ENCODE measurements at regions not wholly inside any gene's neighbourhood (a gene's known extent, or its start where the extent isn't known, plus 50 kb on each side); places are given as distances from the start of the nearest gene placed in this dataset.

- FAIRE-seq: no peak
- no peak for DNase-seq (ENCODE audit: insufficient read length, low spot score)
- no peak for TF ChIP-seq CTCF (IDR thresholded peaks at IDR 0.05; ENCODE audit: insufficient read depth, missing control alignments)
Measured at GRCh38 chr16:66278111-66278531, 88.4 kb upstream of the CDH5 start.

- TF ChIP-seq CTCF (IDR thresholded peaks at IDR 0.05; ENCODE audit: insufficient read depth, missing control alignments): no peak
- FAIRE-seq: no peak
Measured at GRCh38 chr16:66277311-66278070, 89.0 kb upstream of the CDH5 start.

GRCh38 chr16:66275775-66276428, 90.6 kb upstream of the CDH5 start:
- DNase-seq (ENCODE audit: insufficient read length, low spot score) (no peak), FAIRE-seq (no peak)
- TF ChIP-seq CTCF (IDR thresholded peaks at IDR 0.05; ENCODE audit: insufficient read depth, missing control alignments): peak; percentile 62

More at GRCh38 chr16:66277311-66278070, 89.0 kb upstream of the CDH5 start:
- DNase-seq (ENCODE audit: insufficient read length, low spot score): no peak

GRCh38 chr16:66274335-66275110, 92.0 kb upstream of the CDH5 start:
- TF ChIP-seq CTCF (IDR thresholded peaks at IDR 0.05; ENCODE audit: insufficient read depth, missing control alignments): peak; percentile 39
- no peak for FAIRE-seq
- DNase-seq (ENCODE audit: insufficient read length, low spot score): no peak

- TF ChIP-seq CTCF (IDR thresholded peaks at IDR 0.05; ENCODE audit: insufficient read depth, missing control alignments): peak; percentile 22
- FAIRE-seq: no peak
- no peak for DNase-seq (ENCODE audit: insufficient read length, low spot score)
Measured at GRCh38 chr16:66273644-66274334, 92.7 kb upstream of the CDH5 start.

- FAIRE-seq (no peak), DNase-seq (ENCODE audit: insufficient read length, low spot score) (no peak)
- no peak for TF ChIP-seq CTCF (IDR thresholded peaks at IDR 0.05; ENCODE audit: insufficient read depth, missing control alignments)
Measured at GRCh38 chr16:66273053-66273452, 93.4 kb upstream of the CDH5 start.

Measured in D721Med (cell line).